ENCODE measurements at regions not wholly inside any gene's neighbourhood (a gene's known extent, or its start where the extent isn't known, plus 50 kb on each side); places are given as distances from the start of the nearest gene placed in this dataset.

- TF ChIP-seq CTCF (IDR thresholded peaks at IDR 0.05): no peak
- TF ChIP-seq EP300 (IDR thresholded peaks at IDR 0.05): no peak
Measured at GRCh38 chr18:56109757-56110156, 521.8 kb upstream of the TCF4 start.

All from gastroesophageal sphincter (tissue), 3 donors.